ENCODE measurements at regions not wholly inside any gene's neighbourhood (a gene's known extent, or its start where the extent isn't known, plus 50 kb on each side); places are given as distances from the start of the nearest gene placed in this dataset.

DNA sequence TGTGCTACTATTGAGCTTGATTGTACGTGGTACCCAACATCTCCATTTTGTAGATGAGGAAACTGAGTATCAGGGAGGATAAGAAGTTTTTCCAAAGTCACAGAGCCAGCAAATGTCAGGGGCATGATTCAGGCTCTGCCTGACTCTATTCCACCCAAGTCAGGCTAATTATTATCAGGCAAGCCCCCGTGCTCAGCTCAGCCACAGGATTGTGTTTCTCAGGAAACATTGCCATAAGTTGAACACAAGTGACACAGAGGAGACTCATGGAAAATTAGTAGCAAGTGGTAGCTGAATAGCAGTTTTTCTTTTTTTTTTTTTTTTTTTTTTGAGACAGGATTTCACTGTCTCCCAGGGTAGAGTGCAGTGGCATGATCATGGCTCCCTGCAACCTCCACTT is 260.5 kb downstream of the C1D start:
- FAIRE-seq (no peak), DNase-seq (ENCODE audit: extremely low spot score, insufficient read length, low read depth) (no peak)

DNA sequence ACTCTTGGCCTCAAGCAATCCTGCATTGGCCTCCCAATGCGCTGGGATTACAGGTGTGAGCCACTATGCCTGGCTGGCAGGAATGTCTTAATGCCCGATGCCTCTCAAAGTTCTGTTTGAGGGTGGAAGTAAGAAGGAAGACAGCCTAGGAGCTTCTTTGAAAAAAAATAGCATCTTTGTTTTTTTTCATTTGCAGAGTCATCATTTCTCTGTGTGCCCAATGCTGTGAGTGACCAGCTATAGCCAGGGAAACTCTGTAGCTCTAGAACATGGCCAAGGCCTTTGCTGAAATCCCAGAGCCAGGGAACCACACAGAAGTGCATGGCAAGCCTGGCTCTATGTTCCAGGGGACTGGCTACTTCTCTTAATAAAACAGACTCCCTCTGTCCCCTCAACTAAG is 260.0 kb downstream of the C1D start:
- DNase-seq (ENCODE audit: extremely low spot score, insufficient read length, low read depth), result no peak
- FAIRE-seq, result no peak

DNA sequence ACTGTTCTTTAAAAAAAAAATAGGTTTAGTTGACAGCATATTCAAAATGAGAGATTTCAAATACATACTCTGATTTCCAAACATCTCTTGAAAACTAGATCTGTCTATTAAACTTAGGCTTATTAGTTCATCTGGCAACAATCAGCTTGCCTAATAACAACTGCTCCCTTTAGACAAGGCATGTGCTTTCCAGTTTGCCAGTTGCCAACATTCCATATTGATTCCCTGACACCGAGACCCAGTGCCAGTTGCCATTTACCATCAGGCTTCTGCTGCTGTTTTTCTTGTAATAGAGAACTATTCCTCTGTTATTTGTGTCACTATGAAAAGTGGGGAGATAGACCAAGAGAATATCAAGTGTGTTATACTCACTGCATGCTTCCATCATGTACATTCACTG is 256.0 kb downstream of the C1D start:
- no peak for FAIRE-seq

DNA sequence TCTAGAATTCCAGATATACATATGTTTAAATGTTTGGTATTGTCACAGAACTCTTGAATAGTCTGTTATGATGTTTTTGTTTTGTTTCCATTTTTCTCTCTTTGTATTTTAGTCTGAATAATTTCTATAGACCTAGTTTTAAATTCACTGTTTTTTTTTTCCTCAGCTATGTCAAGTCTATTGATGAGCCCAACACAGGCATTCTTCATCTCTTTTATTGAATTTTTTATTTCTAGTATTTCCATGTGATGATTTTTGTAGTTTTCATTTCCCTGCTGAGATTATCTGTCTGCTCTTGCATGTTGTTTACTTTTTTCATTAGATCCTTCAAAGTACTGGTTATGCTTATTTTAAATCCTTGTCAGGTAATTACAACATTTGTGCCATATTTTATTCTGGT is 254.7 kb downstream of the C1D start:
- no peak for FAIRE-seq

More for the DNA sequence above, 256.0 kb downstream of the C1D start:
- no peak for DNase-seq (ENCODE audit: extremely low spot score, insufficient read length, low read depth)

DNA sequence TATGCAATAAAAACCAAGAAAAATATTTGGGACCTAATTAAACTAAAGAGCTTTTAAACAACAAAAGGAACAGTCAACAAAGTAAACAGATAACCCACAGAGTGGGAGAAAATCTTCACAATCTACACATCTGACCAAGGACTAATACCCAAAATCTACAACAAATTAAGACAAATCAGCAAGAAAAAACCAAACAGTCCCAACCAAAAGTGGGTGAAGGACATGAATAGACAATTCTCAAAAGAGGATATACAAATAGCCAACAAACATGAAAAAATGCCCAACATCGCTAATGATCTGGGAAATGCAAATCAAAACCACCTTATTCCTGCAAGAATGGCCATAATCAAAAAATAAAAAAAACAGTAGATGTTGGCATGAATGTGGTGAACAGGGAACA is 250.1 kb downstream of the C1D start:
- no peak for FAIRE-seq
- DNase-seq (ENCODE audit: extremely low spot score, insufficient read length, low read depth), result no peak

More for the DNA sequence above, 254.7 kb downstream of the C1D start:
- no peak for DNase-seq (ENCODE audit: extremely low spot score, insufficient read length, low read depth)

DNA sequence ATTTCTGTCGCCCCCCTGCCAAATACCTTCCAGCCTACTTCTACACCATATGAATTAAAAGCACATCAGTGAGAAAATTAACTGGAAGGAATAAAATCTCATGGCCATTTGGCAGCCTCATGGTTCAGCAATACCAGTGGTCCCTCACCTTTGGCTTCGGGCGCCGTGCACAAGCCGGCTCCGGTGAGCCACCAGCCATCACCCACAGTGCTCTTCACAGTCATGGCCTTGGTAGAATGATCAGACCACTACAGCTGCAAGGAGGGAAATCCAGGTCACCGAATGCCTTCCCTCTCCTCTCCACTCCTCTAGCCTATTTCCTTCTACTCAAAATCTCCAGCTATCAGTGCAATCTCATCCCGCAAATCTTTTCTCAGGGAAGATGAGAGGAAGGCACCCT is 239.1 kb downstream of the C1D start:
- no peak for FAIRE-seq
- DNase-seq (ENCODE audit: extremely low spot score, insufficient read length, low read depth), result no peak

DNA sequence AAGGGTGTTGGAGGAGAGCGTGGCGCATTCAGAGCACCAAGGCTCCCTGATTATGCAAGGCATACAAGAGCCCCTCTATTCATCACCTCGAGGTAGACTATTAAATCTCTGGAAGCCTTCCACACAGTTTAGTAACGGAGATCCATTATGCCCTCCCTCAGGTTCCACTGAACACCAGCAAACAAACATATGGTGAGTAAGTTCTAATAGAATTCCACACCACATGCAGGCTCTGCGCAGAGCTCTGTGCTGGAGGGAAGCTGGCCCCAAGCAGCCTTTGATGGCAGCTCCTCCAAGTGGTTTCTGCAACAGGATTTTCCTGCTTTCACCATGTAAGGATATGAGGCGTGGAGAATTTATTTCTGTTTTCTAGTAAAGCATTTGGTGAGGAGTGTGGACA is 238.6 kb downstream of the C1D start:
- FAIRE-seq, result no peak
- no peak for DNase-seq (ENCODE audit: extremely low spot score, insufficient read length, low read depth)

DNA sequence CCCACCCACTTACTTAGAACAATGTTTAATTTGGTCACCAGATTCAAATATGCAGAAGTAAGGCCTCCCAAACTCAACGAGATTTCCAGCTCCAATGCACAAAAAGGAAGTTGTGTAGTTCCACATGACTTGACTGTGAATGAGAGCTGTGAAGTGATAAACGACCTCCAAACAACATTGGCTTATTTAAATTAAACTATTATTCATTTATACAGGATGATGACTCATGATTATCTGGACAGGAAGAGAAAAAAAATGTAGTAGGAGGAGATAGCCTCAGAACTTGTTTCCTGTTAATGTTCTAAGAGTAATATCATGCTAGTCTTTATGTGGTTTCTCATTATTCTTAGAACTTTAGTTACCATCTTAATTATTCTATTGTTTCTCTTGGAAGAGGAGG is 237.3 kb downstream of the C1D start:
- no peak for FAIRE-seq

DNA sequence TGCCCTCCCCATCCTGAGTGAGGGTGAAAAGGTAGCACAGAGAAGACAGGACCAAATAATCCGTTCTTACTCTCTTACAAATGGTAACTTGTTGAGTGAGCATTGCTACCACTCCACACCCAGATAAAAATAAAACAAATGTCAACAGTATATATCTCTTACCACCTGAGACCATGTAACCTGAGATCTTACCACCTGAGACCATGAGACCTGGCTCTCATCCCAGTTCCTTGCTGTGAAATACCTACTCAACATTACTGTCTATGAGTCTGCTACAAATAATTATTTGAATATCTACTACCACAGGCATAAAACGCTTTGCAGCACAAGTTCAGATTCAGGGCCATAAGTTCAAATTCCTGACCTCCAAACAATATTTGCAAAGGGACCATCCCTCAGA is 234.7 kb downstream of the C1D start:
- FAIRE-seq (no peak), DNase-seq (ENCODE audit: extremely low spot score, insufficient read length, low read depth) (no peak)

More for the DNA sequence above, 237.3 kb downstream of the C1D start:
- no peak for DNase-seq (ENCODE audit: extremely low spot score, insufficient read length, low read depth)

DNA sequence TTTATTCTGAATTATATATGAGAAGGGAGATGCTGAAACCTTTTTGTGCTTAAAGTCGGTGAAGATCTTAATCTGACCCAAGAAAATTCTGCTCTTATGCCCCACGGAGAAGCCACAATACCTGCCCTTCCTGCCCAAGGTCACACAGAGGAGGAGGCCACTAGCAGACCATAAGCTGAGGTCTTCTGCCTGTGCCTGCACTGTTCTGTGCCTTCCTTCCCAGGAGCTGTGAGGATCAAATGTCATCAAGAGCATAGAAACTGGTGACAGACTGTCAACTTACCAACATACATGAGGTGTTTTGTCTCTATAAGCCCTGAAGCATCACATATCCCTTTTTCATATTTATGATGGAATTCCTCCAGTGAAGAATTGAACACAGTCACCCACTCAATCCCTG is 233.3 kb downstream of the C1D start:
- FAIRE-seq (no peak), DNase-seq (ENCODE audit: extremely low spot score, insufficient read length, low read depth) (no peak)

DNA sequence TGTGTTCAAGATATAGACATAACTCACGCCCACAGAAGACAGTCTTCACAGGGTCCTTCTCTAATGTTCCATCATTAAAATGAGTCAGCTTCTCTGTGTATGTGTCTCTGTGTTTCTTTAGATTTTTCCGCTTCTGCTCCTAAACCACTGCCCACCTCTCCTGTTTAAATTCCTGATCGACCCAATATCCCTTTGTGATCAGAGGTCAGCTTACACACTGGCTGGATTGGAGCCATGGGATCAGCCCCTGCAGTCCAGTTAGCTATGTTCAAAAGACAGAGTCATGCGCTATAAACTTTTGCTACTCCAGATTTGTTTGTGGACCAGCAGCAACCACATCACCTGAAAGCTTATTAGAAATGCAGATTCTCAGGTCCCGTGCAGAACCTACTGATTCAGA is 229.2 kb downstream of the C1D start:
- DNase-seq (ENCODE audit: extremely low spot score, insufficient read length, low read depth) (no peak), FAIRE-seq (no peak)

DNA sequence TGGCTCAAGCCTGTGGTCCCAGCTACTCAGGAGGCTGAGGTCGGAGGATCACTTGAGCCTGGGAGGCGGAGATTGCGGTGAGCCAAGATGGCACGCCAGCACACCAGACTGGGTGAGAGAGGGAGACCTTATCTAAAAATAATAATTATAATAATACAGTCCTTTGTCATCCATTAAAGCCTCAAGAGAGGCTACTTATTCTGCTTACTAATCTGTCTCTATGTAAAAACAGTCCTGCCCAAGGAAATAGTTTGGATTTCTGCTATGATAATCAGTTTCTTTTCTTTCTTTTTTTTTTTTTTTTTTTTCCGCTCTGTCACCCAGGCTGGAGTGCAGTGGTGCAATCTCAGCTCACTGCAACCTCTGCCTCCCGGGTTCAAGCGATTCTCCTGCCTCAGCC is 228.3 kb downstream of the C1D start:
- FAIRE-seq, result no peak

DNA sequence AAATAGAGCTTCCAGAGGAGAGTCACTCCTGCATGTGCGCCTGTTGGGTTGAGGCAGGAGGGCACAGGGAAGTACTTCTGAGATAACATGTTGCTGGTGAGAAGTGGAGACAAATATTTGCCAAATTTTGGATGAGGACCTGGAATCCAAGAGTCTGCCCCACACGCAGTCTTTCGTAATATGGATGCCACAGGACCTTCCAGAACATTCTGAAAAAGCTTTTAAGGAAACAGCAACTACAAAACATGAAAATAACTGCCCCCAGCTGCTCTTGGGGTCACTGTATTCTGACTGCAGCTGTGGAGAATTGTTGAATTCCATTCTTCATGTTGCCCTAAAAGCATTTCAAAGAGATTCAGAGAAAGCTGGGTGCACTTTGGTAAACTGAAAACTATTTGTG is 227.5 kb downstream of the C1D start:
- FAIRE-seq, result no peak
- no peak for DNase-seq (ENCODE audit: extremely low spot score, insufficient read length, low read depth)

More for the DNA sequence above, 228.3 kb downstream of the C1D start:
- no peak for DNase-seq (ENCODE audit: extremely low spot score, insufficient read length, low read depth)

DNA sequence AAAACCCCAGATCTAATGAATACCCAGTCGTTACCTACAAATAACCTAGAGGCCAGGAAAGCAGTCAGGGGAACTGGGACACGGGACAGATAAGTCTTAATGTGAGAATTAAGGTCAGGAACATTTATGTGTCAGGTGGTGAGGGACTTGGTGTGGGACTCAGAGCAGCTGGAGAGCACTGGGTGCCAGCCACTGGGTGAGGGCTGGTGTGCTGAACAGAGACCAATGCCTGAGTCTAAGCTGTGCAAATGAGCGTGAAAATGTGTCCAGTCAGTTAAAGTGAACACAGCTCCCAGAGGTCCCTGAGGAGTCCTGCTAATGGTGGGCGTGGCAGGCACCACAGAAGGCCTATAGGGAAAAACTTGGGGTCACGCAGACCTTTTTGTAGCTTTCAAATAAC is 225.9 kb downstream of the C1D start:
- DNase-seq (ENCODE audit: extremely low spot score, insufficient read length, low read depth), result no peak
- no peak for FAIRE-seq

DNA sequence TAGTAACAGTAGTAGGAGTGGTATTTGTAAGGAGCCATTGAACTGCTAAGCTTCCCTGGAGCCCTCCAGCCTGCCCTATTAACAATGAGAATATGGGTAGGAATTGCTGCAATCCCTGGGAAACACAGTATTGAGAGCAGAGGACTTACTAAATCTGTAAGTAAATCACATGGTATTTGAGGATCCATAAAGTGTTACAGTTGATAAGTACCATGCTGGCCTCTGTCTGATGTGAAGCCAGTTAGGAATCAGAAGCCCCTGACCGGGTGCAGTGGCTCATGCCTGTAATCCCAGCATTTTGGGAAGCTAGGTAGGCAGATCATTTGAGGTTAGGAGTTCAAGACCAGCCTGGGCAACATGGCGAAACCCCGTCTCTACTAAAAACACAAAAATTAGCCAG is 224.6 kb downstream of the C1D start:
- FAIRE-seq (no peak), DNase-seq (ENCODE audit: extremely low spot score, insufficient read length, low read depth) (no peak)

DNA sequence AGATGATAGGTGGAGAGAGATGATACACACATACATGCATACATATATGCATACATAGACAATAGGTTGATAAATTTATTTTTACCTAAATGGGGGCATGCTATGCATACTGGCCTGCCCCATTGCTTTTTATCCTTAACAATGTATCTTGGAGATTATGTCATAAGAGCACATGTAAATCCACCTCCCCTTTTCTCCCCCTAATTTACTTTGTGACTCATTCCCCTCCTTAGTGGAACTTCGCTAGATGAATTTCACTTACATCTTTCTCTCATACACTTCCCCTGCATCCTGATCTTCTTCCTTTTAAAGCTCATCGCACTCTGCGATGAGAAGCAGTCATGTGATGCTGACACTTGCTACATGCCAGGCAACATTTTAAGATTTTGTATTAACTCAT is 223.6 kb downstream of the C1D start:
- FAIRE-seq (no peak), DNase-seq (ENCODE audit: extremely low spot score, insufficient read length, low read depth) (no peak)

DNA sequence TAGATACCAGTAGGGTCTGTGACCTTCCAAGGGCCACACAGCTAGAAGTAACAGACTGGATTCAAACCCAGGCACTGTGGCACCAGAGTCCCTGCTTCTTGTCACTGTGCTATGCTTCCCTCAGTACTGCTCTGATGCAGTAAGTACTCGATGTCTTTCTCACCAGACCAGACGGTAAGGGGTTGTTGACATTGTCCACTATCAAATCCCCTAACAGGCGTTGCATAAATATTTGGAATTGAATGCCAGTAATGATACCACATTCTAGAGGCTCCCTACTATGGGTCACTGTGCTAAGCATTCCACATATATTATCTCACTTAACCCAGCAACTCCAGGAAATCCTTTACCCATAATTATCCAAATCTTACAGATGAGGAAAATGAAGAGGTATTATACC is 223.1 kb downstream of the C1D start:
- FAIRE-seq, result no peak
- DNase-seq (ENCODE audit: extremely low spot score, insufficient read length, low read depth), result no peak

DNA sequence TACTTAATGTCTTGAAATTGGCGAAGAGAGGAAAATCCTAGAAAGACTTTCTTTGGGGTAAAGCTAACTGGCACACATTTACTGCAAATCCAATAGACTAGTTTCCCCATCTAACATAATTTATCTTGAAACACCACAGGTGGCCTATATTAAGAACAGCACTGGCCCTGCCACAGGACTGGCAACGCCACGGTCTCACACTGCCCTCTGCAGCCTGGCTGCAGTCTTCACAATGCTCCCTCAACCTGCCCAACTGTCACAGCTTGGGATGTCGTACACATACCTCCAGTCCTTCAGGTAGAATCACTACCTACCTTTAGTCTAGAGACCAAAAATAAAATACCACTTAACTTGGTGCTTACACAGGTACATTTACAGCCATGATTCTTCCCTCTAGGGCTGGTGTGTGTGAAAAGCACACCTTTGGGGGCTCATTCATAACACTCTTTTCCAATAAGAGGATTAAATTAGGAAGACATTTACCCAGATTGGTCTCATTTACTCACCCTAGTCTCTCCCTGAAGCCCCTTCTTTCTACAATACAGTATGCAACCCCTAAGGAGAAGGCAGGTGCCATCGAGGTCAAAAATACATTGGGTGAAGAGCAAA is 222.2 kb downstream of the C1D start:
- no peak for FAIRE-seq
- DNase-seq (ENCODE audit: extremely low spot score, insufficient read length, low read depth), result no peak

DNA sequence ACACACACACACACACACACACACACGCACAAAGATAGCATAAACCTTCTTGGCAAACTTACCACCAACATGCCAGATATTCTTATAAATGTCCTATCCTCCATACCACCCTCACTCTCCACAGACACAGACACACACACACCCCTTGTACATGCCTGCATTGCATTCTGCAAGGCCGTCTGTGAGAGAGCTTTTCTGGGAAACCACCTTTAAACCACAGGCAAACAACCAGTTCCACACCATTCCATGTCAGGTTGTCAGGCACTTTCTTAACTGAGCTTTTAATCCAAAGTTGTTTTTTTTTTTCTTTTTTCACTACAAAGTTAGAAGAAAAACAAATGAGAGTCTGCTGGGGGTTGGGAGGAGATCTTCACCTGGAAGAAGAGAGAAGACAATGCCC is 221.1 kb downstream of the C1D start:
- DNase-seq (ENCODE audit: extremely low spot score, insufficient read length, low read depth) (no peak), FAIRE-seq (no peak)

DNA sequence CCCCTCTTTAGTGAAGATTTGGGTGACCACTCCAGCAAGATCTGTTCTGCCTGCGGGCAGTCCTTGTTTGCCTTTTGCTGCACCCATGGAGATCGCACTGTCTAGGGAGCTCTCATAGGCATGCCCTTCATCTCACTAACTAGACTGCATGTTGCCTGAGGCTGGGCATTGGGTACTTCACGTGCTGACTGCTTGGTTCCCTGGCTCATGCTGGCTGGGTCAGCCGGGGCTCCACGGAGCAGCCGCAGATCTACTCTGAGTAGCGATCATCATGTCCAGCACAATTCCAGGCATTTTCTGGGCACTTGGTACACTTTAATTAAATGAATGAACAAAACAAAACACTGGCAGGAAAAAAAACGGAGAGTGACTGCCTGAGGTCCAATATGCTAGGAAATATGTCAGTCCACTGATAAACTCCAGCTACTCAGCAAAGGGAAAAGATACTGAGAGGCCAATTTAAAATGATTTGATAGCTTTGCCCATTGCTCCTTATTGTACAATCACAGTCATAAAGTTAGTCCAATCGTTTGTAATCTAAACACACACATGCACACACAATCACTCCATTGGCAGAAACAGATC is 220.3 kb downstream of the C1D start:
- DNase-seq (ENCODE audit: extremely low spot score, insufficient read length, low read depth) (no peak), FAIRE-seq (no peak)

DNA sequence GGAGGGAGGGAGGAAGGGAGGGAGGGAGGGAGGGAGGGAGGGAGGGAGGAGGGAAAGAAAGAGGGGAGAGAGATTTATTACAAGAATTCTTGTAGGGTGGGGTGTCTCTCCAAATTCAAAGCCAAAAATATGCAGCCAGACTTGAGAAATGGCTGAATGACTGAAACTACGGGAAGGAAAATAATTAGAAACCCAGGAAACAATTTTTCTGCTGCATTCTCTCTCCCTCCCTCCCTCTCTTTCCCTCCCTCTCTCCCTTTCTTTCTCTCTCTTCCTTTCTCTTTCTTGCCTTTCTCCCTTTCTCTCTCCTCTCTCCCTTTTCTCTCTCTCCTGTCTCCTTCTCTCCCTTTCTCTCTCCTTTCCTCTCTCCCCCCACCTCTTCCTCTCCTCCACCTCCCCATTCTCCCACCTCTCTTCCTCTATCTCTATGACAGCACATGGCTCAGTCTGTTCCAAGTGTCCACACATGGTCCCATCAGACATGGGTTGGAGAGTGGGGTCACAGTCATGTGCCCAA is 218.7 kb downstream of the C1D start:
- FAIRE-seq, result no peak

More for the DNA sequence above, 218.7 kb downstream of the C1D start:
- DNase-seq (ENCODE audit: extremely low spot score, insufficient read length, low read depth), result no peak

Data from GM18507 (cell line).